Renal cortex interstitium (tissue), 11 donors: ENCODE measurements at regions not wholly inside any gene's neighbourhood (a gene's known extent, or its start where the extent isn't known, plus 50 kb on each side); places are given as distances from the start of the nearest gene placed in this dataset.

Experiments used
- DNase-seq, 11 donors: peaks; one replicate each; pipeline ENCODE4 v3.0.0-alpha.2; 2013; ENCODE audit warnings: low read depth in 9 of 11, low spot score in 4 of 11; ENCODE audit errors: extremely low read depth in 1 of 11

GRCh38 chr20:43863821-43864544 is 50.7 kb upstream of the TOX2 start:
- DNase-seq, result no peak

GRCh38 chr20:43863330-43863729 is 51.3 kb upstream of the TOX2 start:
- DNase-seq, result no peak

DNA sequence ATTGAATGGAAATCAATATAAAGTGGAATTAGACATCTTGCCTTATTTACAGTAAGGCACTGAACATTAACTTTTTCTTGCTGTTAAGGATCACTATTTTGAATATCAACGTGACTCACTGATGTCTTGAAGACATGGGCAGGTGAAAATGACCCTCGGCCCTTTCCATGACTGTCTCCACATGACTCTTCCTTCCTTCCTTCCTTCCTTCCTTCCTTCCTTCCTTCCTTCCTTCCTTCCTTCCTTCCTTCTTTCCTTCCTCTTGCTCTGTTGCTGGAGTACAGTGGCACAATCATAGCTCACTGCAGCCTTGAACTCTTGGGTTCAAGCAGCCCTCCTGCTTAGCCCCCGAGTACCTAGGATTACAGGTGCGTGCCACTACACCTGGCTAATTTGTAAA is 52.2 kb upstream of the TOX2 start:
- DNase-seq, result no peak

GRCh38 chr20:43859994-43860393 is 54.7 kb upstream of the TOX2 start:
- DNase-seq, result no peak

GRCh38 chr20:43857932-43858331 is 56.7 kb upstream of the TOX2 start:
- no peak for DNase-seq

DNA sequence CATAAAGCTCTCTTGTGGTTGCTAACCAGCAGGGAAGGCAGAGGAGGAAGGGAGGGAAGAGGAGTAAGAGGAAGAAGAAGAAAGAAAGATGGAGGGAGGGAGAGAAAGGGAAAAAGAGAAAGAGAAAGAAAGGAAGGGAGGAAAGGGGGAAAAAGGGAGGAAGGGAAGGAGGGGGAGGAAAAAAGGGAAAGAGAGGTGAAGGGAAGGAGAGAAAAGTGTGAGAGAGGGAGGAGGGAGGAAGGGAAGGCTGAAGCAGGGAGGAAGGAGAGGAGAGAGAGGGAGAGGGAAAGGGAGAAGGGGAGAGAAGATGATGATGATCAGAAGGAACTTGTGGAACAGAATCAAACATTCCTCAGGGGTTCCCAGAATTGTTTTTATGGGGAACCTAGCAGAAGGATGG is 57.5 kb upstream of the TOX2 start:
- DNase-seq, result no peak

GRCh38 chr20:43855803-43856202 is 58.8 kb upstream of the TOX2 start:
- no peak for DNase-seq

DNA sequence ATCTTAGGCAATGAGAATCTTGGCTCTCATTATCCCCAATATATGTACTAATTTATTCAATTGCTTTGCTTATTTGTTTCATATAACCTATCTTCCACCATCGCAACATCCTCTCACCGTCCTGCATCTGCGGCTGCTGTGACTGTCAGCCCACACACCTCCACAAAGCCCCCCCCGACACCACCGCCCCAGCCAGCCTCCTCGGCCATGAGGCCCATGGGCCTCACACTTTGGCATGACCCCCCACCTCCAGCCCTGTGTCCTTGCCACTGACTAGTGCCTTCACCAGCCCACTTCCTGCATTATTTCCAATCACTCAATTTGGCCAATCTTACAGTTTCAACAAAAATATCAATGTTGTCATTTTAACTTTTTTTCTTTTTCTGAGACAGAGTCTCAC is 60.7 kb upstream of the TOX2 start:
- DNase-seq, result no peak

DNA sequence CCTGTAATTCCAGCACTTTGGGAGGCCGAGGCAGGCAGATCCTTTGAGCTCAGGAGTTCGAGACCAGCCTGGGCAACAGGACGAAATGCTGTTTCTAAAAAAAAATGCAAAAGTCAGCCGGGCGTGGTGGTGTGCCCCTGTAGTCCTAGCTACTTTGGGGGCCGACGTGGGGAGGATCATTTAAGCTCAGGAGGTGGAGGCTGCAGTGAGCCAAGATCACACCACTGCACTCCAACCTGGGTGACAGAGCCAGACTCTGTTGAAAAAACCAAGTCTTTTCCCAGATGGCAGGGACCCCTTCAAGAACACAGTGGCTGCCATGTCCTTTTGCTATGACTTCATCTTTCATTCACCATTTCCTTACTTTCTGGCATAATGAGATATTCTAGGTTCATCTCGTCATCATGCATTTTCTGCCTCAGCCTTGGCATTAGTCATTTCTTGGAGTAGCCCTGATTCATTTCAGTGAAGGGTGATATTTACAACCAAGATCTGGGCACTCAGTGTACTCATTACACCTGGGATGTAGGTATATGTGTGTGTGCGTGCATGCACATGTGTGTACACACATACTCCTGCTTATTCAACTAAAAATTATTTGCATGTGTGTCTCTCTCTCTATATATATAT is 61.4 kb upstream of the TOX2 start:
- DNase-seq, result no peak

GRCh38 chr20:43849496-43850186 is 65.0 kb upstream of the TOX2 start:
- DNase-seq, result no peak

GRCh38 chr20:43846516-43846905 is 68.1 kb upstream of the TOX2 start:
- DNase-seq, result no peak

- DNase-seq, result peak in 1 of 11 donors; percentile 10
Measured at GRCh38 chr20:43844778-43845614, 69.7 kb upstream of the TOX2 start.

DNA sequence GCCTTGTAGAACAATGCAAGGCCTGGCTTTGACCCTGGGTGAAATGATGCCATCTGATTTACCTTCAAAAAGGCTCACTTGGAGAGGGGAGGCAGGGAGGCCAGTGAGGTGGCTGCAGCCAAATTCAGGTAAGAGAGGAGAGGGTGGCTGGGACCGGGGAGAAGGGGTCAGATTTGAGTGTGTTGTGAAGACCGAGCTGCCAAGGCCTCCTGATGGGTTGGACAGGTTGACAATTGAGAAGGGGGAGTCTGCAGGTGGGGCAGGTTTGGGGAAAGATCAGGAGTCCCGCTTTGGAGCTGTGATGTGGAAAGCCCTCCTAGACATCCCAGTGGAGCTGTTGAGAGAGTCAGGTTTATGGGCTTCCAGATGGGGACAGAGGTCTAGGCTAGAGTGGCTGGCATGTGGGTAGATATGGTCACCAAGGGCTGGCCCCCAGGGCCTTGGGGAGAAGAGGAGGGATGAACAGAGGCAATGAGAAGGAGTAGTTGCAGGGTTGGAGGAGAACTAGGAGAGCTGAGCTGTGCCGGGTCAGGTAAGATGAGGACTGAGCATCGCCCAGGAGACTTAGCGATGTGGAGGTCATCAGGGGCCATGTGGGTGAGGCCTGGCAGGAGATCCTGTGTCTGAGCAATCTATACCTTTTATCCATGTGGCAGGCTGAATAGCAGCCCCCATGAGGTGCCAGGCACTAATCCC is 70.5 kb upstream of the TOX2 start:
- DNase-seq, result no peak

GRCh38 chr20:43843096-43843964 is 71.3 kb upstream of the TOX2 start:
- no peak for DNase-seq

DNA sequence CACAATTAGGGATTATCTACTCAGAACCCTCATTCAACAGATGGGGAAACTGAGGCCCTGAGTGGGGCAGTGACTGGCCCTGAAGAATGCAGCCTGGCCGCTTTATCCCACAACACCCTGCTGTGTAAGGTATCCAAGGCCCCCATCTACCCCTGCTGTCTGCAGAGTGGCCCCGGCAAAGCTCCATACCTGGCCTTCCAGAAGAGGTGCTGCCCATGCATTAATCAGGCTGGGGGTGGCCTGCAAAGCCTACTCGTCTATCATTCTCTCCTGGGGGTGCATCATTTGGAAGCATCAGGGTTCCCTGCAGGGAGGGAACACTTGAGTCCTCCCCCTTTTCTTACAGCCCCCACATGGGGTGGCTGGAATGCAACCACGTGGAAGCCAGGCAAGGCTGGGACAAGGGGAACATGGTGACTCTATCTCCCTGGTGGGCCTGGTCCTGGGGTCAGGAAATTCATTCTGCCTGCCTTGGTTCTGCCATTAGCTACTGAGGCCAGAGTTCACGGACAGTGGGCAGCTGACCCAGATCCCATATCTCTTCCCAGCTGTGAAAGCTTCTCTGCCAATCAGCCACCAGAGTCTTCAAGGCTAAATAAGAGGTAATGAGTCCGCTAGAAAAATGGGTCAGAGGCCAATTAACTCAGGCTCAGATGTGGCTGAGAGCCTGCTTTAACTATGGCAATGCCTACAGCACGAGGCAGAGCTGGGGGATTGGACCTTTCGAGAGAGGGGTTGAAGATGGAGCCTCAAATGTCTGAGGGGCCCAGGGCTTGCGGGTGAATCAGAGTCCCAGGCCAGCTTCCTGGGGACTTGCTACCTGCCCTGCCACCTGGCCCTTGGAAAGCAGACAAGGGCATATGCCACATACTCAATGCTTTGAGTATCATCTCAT is 72.3 kb upstream of the TOX2 start:
- DNase-seq, result no peak

DNA sequence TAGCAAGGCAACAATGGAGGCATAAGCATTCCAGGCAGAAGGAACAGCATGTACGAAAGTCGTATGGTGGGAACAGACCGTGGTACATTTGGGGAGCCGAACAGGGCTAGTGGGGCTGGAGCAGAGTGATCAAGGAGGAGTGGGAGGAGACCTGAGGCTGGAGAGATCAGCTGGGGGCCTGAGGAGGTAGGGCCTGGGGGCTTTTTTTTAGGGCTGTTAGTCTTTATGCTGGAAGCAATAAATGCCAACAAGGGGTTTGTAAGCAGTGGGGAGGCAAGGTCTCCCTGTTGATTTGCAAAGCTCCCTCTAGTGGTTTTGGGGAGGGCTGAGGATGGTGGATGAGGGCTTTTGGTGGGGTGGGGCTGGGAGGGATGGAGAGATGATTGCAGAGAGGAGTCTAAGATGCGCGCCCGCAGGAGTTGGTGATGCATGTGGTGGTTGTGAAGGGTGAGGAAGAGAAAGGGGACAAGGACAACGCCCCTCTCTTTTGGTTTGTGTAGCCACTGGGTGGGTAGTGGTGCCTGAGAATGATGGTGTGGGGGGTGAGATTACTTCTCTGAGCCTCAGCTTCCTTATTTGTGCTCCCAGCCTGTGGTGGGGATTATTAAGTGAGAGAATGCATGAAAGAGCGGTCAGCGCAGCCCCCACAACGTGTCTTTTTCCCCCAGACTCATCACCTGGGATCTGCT is 74.1 kb upstream of the TOX2 start:
- DNase-seq, result no peak

- no peak for DNase-seq
Measured at GRCh38 chr20:43839793-43840199, 74.9 kb upstream of the TOX2 start.
